MM.1S (cell line): ENCODE measurements at regions not wholly inside any gene's neighbourhood (a gene's known extent, or its start where the extent isn't known, plus 50 kb on each side); places are given as distances from the start of the nearest gene placed in this dataset.

Experiments
- DNase-seq: peaks from one replicate; pipeline ENCODE4 v3.0.0-alpha.2; 2015
- H2AFZ ChIP-seq: fragments of 300-600 bp; sonication (generic); 2 replicates; pipeline ENCODE4 v1.6.0; 2016; ENCODE audit warnings: antibody characterized with exemption, low read length
- H3F3A ChIP-seq: fragments of 300-600 bp; sonication (generic); 2 replicates; pipeline ENCODE4 v1.6.1; 2016; ENCODE audit warnings: mild to moderate bottlenecking, antibody characterized with exemption, low read length, moderate library complexity, mixed read lengths; ENCODE audit not compliant: insufficient read depth
- H3K27ac ChIP-seq: fragments of 300-600 bp; sonication (generic); 2 replicates; pipeline ENCODE4 v1.5.1; 2016; ENCODE audit warnings: mild to moderate bottlenecking, low read length
- H3K27me3 ChIP-seq: fragments of 300-600 bp; sonication (generic); replicated peaks from 2 replicates; pipeline ENCODE4 v1.6.0; 2016; ENCODE audit warnings: low read length; ENCODE audit not compliant: insufficient read depth
- H3K36me3 ChIP-seq: fragments of 300-600 bp; sonication (generic); replicated peaks from 2 replicates; pipeline ENCODE4 v1.6.1; 2016; ENCODE audit warnings: mild to moderate bottlenecking, low read length, mixed read lengths; ENCODE audit not compliant: insufficient read depth
- H3K4me1 ChIP-seq: fragments of 300-600 bp; sonication (generic); 2 replicates; pipeline ENCODE4 v1.6.1; 2016; ENCODE audit warnings: low read length, mixed read lengths
- H3K4me2 ChIP-seq: fragments of 300-600 bp; sonication (generic); 2 replicates; pipeline ENCODE4 v1.6.0; 2016; ENCODE audit warnings: low read depth, low read length
- H3K4me3 ChIP-seq: fragments of 300-600 bp; sonication (generic); 2 replicates; pipeline ENCODE4 v1.5.1; 2016; ENCODE audit warnings: low read length, mixed read lengths
- H3K79me2 ChIP-seq: fragments of 300-600 bp; sonication (generic); 2 replicates; pipeline ENCODE4 v1.6.1; 2016; ENCODE audit warnings: mixed run types, low read length, mixed read lengths
- H3K9ac ChIP-seq: fragments of 300-600 bp; sonication (generic); 2 replicates; pipeline ENCODE4 v1.6.1; 2016; ENCODE audit warnings: low read length, mixed read lengths
- H3K9me2 ChIP-seq: fragments of 300-600 bp; sonication (generic); replicated peaks from 2 replicates; pipeline ENCODE4 v1.6.1; 2016; ENCODE audit warnings: mild to moderate bottlenecking, low read length, mixed read lengths; ENCODE audit not compliant: insufficient read depth
- H3K9me3 ChIP-seq: fragments of 300-600 bp; sonication (generic); replicated peaks from 2 replicates; pipeline ENCODE4 v1.6.1; 2016; ENCODE audit warnings: mild to moderate bottlenecking, low read length, mixed read lengths; ENCODE audit not compliant: insufficient read depth
- H4K20me1 ChIP-seq: fragments of 300-600 bp; sonication (generic); 2 replicates; pipeline ENCODE4 v1.6.1; 2016; ENCODE audit warnings: mild to moderate bottlenecking, low read length, moderate library complexity, mixed read lengths; ENCODE audit not compliant: insufficient read depth
- CTCF ChIP-seq: fragments of 300-600 bp; sonication (generic); IDR thresholded peaks from 2 replicates; pipeline ENCODE4 v1.5.1; 2016; ENCODE audit warnings: antibody characterized with exemption, low read length, mixed read lengths
- EZH2 ChIP-seq: fragments of 300-600 bp; sonication (generic); optimal IDR thresholded peaks from 2 replicates; pipeline ENCODE3; 2017; ENCODE audit warnings: low read depth, mild to moderate bottlenecking, antibody characterized with exemption, low read length, mixed read lengths
- EZH2phosphoT487 ChIP-seq: fragments of 300-600 bp; sonication (generic); IDR thresholded peaks from 2 replicates; pipeline ENCODE4 v1.6.1; 2018; ENCODE audit warnings: antibody characterized with exemption, low read length

GRCh38 chr12:24469089-24469488 lies 479.8 kb downstream of the BCAT1 start:
- H3K4me2 ChIP-seq = no peak overlapping the region
- H3K9me3 ChIP-seq = no peaks in the 10 kb centered on the region
- no peak overlapping the region for H2AFZ ChIP-seq
- no peak for DNase-seq
- no peaks in the 10 kb centered on the region for H3K79me2 ChIP-seq
- H3K27me3 ChIP-seq = no peaks in the 10 kb centered on the region
- no peaks in the 10 kb centered on the region for H3K4me1 ChIP-seq
- no peak overlapping the region for H3K4me3 ChIP-seq
- H3K27ac ChIP-seq = no peak overlapping the region
- H3K9me2 ChIP-seq = no peaks in the 10 kb centered on the region
- no peak overlapping the region for H3K9ac ChIP-seq
- H4K20me1 ChIP-seq = no peaks in the 10 kb centered on the region
- no peaks in the 10 kb centered on the region for H3K36me3 ChIP-seq
- no peaks in the 10 kb centered on the region for H3F3A ChIP-seq
- TF ChIP-seq CTCF (no peak), EZH2 (no peak), EZH2phosphoT487 (no peak)

GRCh38 chr12:24467226-24467625 lies 481.7 kb downstream of the BCAT1 start:
- Histone ChIP-seq H3K9me3 (no peaks in the 10 kb centered on the region), H2AFZ (no peak overlapping the region), H3K79me2 (no peaks in the 10 kb centered on the region), H3K4me2 (no peak overlapping the region), H3K9ac (no peak overlapping the region), H3F3A (no peaks in the 10 kb centered on the region), H3K9me2 (no peaks in the 10 kb centered on the region), H4K20me1 (no peaks in the 10 kb centered on the region), H3K4me1 (no peaks in the 10 kb centered on the region), H3K27ac (no peak overlapping the region), H3K4me3 (no peak overlapping the region), H3K36me3 (no peaks in the 10 kb centered on the region), H3K27me3 (no peaks in the 10 kb centered on the region)
- DNase-seq = no peak
- no peak for TF ChIP-seq EZH2
- no peak for TF ChIP-seq CTCF
- no peak for TF ChIP-seq EZH2phosphoT487

GRCh38 chr12:24463375-24463774 lies 485.5 kb downstream of the BCAT1 start:
- DNase-seq = no peak
- TF ChIP-seq EZH2phosphoT487 (no peak), EZH2 (no peak), CTCF (no peak)

GRCh38 chr12:24462946-24463345 lies 486.0 kb downstream of the BCAT1 start:
- Histone ChIP-seq H3K4me2 (no peak overlapping the region), H3K9ac (no peak overlapping the region), H3F3A (no peaks in the 10 kb centered on the region), H3K4me1 (no peaks in the 10 kb centered on the region), H3K9me3 (no peaks in the 10 kb centered on the region), H3K27me3 (no peaks in the 10 kb centered on the region), H3K36me3 (no peaks in the 10 kb centered on the region), H3K4me3 (no peak overlapping the region), H3K27ac (no peak overlapping the region), H4K20me1 (no peaks in the 10 kb centered on the region), H2AFZ (no peak overlapping the region), H3K79me2 (no peaks in the 10 kb centered on the region), H3K9me2 (no peaks in the 10 kb centered on the region)
- DNase-seq = no peak
- TF ChIP-seq EZH2 (no peak), EZH2phosphoT487 (no peak), CTCF (no peak)

More at GRCh38 chr12:24463375-24463774, 485.5 kb downstream of the BCAT1 start:
- Histone ChIP-seq H3K4me1 (no peaks in the 10 kb centered on the region), H3K36me3 (no peaks in the 10 kb centered on the region), H3F3A (no peaks in the 10 kb centered on the region), H3K9ac (no peak overlapping the region), H2AFZ (no peak overlapping the region), H3K27ac (no peak overlapping the region), H3K4me2 (no peak overlapping the region), H3K27me3 (no peaks in the 10 kb centered on the region), H3K9me2 (no peaks in the 10 kb centered on the region), H4K20me1 (no peaks in the 10 kb centered on the region), H3K79me2 (no peaks in the 10 kb centered on the region), H3K4me3 (no peak overlapping the region), H3K9me3 (no peaks in the 10 kb centered on the region)
